HG03103 (cell line): ENCODE measurements at regions not wholly inside any gene's neighbourhood (a gene's known extent, or its start where the extent isn't known, plus 50 kb on each side); places are given as distances from the start of the nearest gene placed in this dataset.
"Not testable (repeated sequence)": the region's sequence is repeated elsewhere in the genome, so short reads cannot be mapped to it uniquely, and the experiment has no call there.

ENCODE experiments used
- ATAC-seq: cut with Tn5 transposase; IDR thresholded peaks from one replicate; pipeline ENCODE4 v1.9.1; 2021; ENCODE audit warnings: low read depth; ENCODE audit not compliant: unreplicated experiment

- no peak for ATAC-seq
These were observed 1321.2 kb upstream of the SEL1L start for GRCh38 chr14:82854901-82855300.

DNA sequence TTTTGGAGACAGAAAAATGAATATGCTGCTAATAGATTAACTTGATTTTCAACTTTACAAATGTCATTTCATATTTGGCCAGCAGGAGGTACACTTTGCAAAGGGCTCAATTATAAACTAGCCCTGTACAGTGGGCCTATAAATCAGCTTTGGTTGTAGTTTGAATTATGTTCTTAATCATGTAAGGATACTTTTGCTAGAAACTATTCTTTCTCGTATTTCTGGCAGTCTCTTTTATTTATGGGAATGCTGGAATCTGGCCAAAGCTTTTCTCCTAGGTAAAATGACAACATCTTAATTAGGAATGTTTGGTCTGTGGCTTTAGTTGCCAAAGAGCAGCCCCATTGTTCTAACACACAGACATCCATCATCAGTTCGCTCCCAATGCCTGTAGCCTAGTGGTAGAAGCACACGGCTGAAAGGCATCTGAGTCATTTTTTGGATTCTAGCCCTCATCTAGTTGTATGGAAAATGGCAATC lies 1322.3 kb upstream of the SEL1L start:
- ATAC-seq = no peak

GRCh38 chr14:82861313-82861712 lies 1327.7 kb upstream of the SEL1L start:
- no peak for ATAC-seq

DNA sequence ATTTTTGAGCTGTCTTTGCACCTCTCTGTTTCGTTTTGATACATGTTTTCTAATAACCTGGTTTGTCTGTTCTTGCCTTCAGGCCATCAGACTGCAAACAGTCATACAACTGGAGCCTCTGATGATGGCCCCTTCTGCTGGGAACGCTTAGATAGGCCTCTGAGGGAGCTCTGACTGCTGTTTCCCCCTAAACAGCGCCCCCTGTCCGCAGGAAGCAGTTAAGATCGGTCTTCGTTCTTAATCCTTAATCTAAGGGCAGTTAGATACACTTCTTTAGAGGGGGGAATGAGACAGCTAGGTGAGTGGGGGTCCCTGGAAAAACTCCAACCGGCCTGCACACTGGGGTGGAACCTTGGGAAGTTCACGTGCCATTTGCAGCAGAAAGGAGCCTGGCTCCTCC lies 1338.8 kb upstream of the SEL1L start:
- ATAC-seq = no peak

DNA sequence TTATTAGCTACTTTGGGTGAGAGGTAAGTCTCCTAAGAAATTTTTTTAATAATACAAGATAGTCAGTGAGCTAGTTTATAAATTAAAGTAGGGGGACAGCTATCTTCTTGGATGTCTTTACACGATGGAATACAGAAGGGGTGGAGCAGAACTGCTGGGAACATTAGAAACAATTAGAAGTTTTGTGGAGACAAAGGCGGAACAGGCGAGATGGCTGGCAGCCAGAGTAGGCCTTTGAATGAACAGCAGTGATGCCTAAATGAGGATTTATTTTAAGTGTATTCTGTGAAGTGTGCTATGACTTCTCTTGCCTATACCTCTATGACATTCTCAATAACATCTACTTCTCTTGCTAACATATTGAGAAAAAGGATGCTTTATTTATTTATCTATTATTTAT lies 1345.3 kb upstream of the SEL1L start:
- ATAC-seq = no peak

- ATAC-seq = no peak
These were observed 1346.4 kb upstream of the SEL1L start for GRCh38 chr14:82879949-82880535.

GRCh38 chr14:82886670-82887069 lies 1353.0 kb upstream of the SEL1L start:
- ATAC-seq = no peak

GRCh38 chr14:82889701-82890100 lies 1356.0 kb upstream of the SEL1L start:
- no peak for ATAC-seq

DNA sequence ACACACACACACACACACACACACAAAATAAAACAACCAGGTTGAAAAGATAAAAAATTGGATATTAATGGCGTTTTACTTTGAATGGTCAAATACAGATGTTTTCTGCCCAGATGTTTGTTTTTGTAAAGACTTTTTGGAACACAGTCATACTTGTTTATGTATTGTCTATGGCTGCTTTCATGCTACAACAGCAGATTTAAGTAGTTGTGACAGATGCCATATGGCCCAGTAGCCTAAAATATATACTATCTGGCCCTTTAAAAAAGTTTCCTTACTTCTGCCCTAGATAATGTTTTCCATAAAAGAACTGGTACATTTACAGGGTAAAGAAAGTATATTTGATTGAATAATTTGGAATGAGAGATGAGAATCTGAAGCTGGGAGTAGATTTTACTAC lies 1362.8 kb upstream of the SEL1L start:
- ATAC-seq = no peak

GRCh38 chr14:82897469-82898308 lies 1364.0 kb upstream of the SEL1L start:
- no peak for ATAC-seq

- ATAC-seq = no peak
These were observed 1372.1 kb upstream of the SEL1L start for GRCh38 chr14:82905762-82906161.

DNA sequence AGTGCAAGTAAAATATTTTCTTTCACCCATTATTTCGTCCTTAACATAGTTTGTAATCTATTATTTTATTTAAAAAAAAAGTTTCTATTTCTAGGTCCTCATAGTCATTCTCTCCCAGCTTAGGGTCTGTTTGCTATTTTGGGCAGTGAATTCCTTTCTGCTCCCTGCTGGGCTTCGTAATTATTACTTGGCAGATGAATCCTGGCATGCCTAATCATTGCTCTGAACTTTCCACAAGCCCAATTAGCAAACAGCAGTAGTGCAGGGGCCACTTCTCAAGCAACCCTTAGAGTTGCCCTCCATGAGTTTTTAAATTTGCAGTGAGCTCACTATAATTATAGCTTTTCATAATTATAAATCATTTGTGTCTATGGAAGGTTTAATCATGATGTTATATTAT lies 1378.3 kb upstream of the SEL1L start:
- no peak for ATAC-seq

DNA sequence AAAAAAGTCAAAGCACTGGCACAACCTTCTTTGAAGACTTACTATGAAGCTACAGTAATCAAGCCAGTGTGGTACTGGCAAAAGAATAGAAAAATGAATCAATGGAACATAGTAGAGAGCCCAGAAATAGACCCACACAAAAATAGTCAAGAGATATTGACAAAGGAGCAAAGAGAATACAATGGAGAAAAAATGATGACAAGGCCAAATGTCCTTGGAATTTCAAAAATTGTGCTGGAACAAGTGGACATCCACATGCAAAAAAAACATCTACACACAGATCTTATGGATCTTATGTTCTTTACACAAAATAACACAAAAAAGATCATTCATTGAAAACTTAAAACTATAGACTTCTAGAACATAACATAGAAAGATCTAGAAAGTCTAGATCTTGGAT lies 1379.7 kb upstream of the SEL1L start:
- ATAC-seq = no peak

- no peak for ATAC-seq
These were observed 1381.7 kb upstream of the SEL1L start for GRCh38 chr14:82915381-82915780.

- ATAC-seq = no peak
These were observed 1402.0 kb upstream of the SEL1L start for GRCh38 chr14:82935691-82936090.

DNA sequence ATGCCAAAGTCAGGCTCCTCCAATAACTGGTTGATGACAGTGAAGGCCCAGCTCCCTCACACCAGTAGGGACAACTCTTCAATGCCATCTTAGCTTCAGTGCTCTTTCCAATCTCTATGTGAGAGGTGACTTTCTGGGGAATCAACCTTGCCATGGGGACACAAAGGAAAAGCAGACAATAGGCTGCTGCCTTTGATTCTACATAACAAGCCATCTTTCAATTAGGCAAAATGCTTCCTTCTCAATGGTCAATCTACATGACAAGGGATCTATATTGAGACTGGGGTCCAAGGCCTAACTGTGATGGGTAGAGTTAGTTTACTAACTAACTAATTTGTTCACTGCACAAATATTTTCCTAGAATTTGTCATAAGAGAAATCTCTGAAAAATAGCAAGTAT lies 1417.5 kb upstream of the SEL1L start:
- no peak for ATAC-seq

GRCh38 chr14:82963756-82964155 lies 1430.1 kb upstream of the SEL1L start:
- ATAC-seq = no peak

GRCh38 chr14:82987502-82988124 lies 1454.0 kb upstream of the SEL1L start:
- ATAC-seq = no peak

DNA sequence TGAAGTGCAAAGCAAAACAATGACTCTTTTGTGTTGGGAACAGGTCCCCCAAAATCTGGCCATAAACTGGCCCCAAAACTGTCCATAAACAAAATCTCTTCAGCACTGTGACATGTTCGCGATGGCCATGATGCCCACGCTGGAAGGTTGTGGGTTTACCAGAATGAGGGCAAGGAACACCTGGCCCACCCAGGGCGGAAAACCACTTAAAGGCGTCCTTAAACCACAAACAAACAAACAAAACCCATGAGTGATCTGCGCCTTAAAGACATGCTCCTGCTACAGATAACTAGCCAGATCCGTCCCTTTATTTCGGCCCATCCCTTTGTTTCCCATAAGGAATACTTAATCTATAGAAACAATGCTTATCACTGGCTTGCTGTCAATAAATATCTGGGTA lies 1460.9 kb upstream of the SEL1L start:
- ATAC-seq = not testable (repeated sequence)

GRCh38 chr14:82999802-83000201 lies 1466.1 kb upstream of the SEL1L start:
- no peak for ATAC-seq

DNA sequence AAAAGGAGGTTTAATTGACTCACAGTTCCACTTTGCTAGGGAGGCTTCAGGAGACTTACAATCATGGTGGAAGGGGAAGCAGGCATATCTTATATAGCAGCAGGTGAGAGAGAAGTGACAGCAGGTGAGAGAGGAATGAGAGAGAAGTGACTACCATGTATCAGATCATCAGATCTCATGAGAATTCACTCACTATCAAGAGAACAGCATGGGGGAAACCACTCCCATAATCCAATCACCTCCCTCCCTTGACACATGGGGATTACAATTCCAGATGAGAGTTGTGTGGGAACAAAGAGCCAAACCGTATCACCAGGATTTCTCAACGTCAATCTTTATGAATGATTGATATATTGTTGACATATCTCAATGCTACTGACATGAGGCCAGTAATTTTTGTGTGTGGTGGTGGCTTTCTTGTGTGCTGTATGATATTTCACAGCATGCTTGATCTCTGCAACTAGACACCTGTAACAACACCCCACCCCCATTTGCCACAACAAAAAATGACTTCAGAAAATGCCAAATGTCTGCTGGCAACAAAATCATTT lies 1470.9 kb upstream of the SEL1L start:
- ATAC-seq = no peak
